GM21717 (cell line): ENCODE measurements at regions not wholly inside any gene's neighbourhood (a gene's known extent, or its start where the extent isn't known, plus 50 kb on each side); places are given as distances from the start of the nearest gene placed in this dataset.
A peak's percentile ranks its signal among the peaks of the same experiment; 100 is the strongest.

Experiments used
- ATAC-seq: cut with Tn5 transposase; IDR thresholded peaks from one replicate; pipeline ENCODE4 v1.9.1; 2021; ENCODE audit warnings: mild to moderate bottlenecking, moderate library complexity; ENCODE audit not compliant: unreplicated experiment

- ATAC-seq = no peak
Observed at GRCh38 chr5:56340196-56340980, 107.3 kb upstream of the ANKRD55 start.

GRCh38 chr5:56339732-56340131 lies 106.6 kb upstream of the ANKRD55 start:
- no peak for ATAC-seq

DNA sequence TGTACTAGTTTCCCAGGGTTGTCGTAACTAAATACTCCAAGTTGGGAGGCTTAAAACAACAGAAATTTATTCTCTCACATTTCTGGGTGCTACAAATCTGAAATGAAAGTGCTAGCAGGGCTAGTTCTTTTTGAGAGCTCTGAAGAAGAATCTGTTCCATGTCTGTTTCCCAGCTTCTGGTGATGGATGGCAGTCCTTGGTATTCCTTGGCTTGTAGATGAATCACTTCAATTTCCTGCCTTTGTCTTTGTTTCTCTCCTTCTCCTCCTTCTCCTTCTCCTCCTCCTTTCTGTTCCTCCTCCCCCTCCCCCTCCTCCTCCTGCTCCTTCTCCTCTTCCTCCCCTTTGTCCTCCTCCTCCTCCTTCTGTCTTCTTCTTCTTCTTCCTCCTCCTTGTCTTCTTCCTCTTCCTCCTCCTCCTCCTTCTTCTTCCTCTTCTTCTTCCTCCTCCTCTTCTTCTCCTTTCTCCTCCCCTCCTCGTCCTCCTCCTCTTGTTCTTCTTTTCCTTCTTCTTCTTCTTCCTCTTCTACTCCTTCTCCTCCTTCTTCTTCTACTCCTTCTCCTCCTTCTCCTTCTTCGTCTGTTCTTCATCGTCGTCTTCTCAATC lies 104.7 kb upstream of the ANKRD55 start:
- ATAC-seq = no peak

DNA sequence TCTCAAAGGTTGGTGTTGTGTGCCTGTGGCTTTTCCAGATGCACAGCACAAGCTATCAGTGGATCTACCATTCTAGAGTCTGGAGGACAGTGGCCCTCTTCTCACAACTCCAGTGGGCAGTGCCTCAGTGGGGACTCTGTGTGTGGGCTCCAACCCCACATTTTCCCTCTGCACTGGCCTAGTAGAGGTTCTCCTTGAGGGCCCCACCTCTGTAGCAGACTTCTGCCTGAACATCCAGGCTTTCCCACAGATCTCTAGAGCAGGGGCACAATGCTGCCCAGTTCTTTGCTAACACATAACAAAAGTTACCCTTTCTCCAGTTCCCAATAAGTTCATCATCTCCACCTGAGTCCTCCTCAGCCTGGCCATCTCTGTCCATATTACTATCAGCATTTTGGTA lies 102.1 kb upstream of the ANKRD55 start:
- ATAC-seq = no peak

- no peak for ATAC-seq
Observed at GRCh38 chr5:56330806-56331205, 97.7 kb upstream of the ANKRD55 start.

DNA sequence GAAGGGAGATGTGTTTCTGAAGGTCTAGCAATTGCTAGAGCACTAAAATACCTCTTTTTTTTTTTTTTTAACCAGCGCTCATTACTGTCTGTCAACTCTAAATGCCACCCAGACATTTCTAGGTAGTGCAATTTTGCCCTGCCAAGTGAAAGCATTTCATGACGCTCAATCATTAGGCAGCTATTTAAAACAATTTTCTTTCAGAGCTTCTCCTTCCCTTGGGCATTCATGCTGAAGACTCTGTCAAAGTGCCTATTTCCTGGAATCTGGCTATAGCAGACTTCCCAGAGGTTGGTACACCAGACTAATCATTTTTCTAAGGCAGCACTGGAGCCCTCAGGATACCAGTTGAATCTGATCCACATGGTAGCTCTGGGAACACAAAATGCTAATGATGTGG lies 97.0 kb upstream of the ANKRD55 start:
- ATAC-seq = no peak

DNA sequence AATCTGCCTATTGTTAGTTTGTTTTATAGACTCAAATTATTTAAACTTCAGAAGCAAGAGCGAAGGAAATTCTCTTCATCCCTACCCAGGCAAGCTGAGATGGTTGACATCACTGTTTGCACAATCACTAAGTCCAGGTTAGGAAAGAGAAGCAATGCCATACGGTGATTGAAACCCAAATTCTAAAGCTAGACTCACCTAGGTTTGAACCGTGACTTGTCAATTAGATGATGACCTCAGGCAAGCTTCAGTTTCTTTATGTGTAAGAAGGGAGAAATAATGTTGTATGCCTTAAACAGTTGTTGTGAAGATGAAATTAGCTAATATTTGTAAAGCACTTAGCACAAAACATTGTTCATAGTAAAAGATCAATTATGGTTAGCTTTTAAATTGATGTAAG lies 96.5 kb upstream of the ANKRD55 start:
- ATAC-seq = peak; percentile 77

DNA sequence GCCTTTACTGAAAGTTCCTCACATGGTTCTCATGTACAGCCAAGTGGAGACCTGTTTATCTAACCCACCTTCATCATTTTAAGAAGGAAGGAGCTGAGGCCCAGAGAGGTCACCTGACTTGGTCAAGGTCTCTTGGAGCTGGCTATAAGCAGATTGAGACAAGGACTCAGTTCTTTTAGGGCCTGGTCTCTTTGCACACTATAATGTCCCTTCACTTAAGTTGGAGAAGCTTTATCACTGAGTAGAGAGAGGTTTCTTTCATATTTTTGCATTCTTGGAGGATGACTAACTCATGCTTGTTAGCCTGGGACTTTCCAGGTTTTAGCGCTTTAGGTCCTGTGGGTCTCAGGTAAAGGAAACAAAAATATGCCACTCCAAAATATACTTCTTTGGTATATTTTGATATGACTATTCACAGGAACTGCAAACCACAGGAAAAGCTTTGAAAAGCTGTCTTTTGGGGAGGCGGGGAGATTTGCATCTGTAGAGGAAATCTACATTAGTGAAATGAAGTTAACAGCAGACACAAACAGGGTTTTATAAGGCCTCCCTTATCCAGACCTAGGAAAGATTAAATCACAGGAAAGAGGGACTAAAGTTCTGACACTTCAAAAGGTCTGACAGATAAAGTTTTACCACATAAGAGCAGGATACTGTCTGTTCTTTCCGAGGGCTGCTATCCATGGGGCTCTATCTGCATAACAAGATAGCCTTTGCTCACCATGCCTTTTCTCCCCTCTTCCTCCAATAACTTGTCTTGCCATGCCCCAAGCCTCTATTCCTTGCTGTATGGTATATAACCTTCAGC lies 95.8 kb upstream of the ANKRD55 start:
- ATAC-seq = peak; percentile 59

- no peak for ATAC-seq
Observed at GRCh38 chr5:56327809-56328208, 94.7 kb upstream of the ANKRD55 start.

- ATAC-seq = no peak
Observed at GRCh38 chr5:56326770-56327169, 93.6 kb upstream of the ANKRD55 start.

GRCh38 chr5:56326116-56326515 lies 93.0 kb upstream of the ANKRD55 start:
- ATAC-seq = no peak

- no peak for ATAC-seq
Observed at GRCh38 chr5:56325039-56325438, 91.9 kb upstream of the ANKRD55 start.

DNA sequence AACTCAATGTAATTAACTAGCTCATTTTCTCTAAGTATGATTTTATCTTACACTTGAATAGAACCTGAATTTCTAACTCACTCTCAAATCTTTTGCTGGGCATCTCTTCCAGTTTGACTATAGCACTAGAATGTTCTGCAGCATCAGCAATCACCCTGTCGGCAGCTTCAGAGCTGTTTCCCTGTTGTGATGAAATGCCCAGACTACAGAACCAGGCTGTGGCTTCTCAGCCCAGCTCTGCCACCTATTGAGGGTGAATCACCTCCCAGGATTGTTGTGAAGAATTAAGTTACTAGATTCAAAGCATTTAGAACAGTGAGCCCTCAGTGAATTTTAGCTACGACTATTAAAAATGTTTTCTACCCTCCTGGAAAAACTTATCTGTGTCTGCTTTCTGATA lies 90.4 kb upstream of the ANKRD55 start:
- no peak for ATAC-seq

DNA sequence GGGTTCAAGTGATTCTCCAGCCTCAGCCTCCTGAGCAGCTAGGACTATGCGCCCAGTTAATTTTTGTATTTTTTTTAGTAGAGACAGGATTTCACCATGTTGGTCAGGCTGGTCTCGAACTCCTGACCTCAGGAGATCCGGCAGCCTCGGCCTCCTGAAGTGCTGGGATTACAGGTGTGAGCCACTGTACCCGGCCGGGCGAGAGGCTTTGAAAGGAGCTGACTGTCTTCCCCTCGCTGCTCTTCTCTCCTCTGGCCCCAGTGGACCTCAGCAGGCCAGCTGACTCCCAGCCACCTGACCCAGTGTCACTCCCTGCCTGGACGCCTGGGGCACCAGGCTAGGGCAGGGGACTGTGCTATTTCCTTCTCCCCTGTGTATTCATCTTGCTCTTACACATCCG lies 89.5 kb upstream of the ANKRD55 start:
- no peak for ATAC-seq

DNA sequence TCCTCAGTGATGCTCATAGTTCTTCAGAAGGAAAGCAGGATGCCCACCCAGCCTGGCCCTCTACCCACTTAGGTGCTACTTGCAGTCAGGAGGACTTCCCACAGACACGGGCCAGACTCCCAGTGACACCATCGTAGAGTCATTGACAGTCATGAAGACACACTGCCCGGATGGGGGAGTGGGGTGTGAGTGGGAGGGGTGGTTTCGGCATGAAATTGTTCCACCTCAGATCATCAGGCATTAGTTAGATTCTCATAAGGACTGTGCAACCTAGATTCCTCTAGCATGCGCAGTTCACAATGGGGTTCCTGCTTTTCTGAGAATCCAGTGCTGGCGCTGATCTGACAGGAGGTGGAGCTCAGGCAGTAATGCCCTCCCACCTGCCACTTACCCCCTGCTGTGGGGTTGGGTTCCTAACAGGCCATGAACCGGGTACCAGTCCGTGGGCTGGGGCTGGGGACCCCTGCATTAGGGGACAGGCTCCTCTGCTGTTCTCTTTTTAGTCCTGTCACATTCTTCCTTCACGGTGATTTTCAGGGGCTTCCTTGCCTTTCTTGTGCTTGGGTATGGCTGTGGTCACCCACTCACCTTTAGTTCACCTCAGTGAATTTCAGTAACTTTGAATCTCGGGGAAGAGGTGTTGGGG lies 88.2 kb upstream of the ANKRD55 start:
- no peak for ATAC-seq

DNA sequence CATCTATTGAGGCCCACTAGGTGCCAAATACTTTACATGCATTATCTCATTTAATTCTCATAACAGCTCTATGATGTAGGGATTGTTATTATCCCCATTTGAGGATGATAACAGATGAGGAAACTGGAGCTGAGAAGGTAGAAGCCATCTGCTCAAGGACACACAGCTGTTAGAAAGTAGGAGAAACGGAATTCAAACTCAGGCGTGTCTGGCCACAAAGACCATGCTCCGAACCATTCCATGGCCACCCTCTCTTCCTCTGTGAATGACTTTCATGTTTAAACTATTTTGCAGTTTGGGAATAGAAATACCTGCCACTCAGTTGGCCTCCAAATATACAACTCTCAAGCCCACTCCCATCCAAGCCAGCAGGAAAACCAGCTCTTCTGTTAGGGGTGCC lies 87.6 kb upstream of the ANKRD55 start:
- ATAC-seq = no peak

- ATAC-seq = no peak
Observed at GRCh38 chr5:56319526-56320181, 86.5 kb upstream of the ANKRD55 start.

GRCh38 chr5:56317923-56318561 lies 84.9 kb upstream of the ANKRD55 start:
- peak; percentile 54 for ATAC-seq

DNA sequence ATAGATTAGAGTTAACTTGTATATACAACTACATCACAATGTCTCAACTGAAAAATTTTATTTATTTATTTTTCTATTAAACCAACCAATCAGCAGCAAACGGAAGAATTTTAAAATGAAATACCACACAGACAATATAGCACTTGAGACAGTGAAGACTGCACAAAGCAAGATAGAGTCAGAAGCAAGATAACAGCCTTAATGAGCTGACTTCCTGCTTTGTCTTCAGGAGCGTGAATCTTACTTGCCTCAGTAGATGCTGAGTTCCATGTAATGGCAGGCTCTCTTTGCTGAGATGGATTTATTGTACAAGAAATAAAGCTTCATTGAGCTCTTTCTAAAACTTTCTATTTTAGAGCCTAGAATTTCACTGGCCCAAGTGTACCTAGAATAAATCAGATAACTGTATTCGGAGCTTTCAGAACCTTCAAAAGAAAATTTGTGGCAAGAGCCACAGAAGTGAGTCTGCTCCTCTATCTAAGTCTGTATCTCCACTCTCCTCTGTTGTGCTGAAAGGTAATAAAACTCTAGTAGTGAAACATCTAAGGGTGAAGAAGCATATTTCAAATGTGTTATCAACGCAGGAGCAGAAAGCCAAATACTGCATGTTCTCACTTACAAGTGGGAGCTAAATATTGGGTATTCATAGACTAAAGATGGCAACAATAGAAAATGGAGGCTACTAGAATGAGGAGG lies 83.3 kb upstream of the ANKRD55 start:
- ATAC-seq = no peak

DNA sequence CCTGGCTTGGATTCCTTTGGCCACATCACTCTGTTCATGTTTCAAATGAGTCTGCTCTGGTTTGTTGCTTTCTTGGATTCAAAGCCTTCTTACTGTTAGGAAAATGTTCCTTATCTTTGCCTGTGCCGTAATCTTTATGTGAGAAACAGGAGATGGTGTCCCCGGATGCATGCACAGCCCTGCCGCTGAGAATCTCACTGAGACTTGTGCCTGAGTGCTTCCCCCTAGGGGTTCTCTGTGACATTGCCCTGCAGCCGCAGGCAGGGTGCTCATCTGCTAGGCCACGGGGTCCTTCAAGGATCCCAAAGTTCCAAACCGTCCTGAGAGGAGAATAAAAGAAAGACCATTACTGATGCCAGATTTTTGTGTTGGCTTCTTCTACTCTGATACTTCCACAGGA lies 81.4 kb upstream of the ANKRD55 start:
- ATAC-seq = no peak
